Heart left ventricle (tissue), 13 donors: ENCODE measurements at regions not wholly inside any gene's neighbourhood (a gene's known extent, or its start where the extent isn't known, plus 50 kb on each side); places are given as distances from the start of the nearest gene placed in this dataset.

Experiments used
- CTCF ChIP-seq, 12 donors: fragments of 200-600 bp; sonication (generic) in 4 of 12; IDR thresholded peaks; one replicate each; pipeline versions ENCODE4 v1.5.0 to v1.8.0; 2018 to 2022; ENCODE audit warnings: antibody characterized with exemption in 12 of 12, mild to moderate bottlenecking in 5 of 12
- POLR2A ChIP-seq, 2 donors: fragments of 450-650 bp; IDR thresholded peaks; one replicate each; pipeline ENCODE4 v1.6.1; 2017; ENCODE audit warnings: antibody characterized with exemption in 2 of 2, mild to moderate bottlenecking in 2 of 2, moderate library complexity in 2 of 2
- donor health status: ischemic (EF 13 %, LVEDD 7.1; RV severe dilation, severe dysfunction).
- donor health status: DM: no; HTN: yes; CAD: no.
- donor health status: DM: no; HTN: no; CAD: no.
- donor health status: ischemic (EF 25% LVEDD 6.9; RV normal size, moderate dysfunction).
- donor health status: ischemic (EF 25% LVEDD 5.7; RV mildly dilated, moderate dysfunction).
- donor health status: ischemic (EF 35%, LVEDD 5.7; RV mildly dilated, moderate dysfunction).
- donor health status: nonischemic (EF 11% LVEDD 7.7; RV severe dilation, severe dysfunction).
- donor health status: DM: yes; HTN: yes; CAD: no.
- donor health status: PGD.
- donor health status: ischemic (EF 29% LVEDD 5.4; RV normal size, mild dysfunction).
- donor health status: nonischemic (EF 23%, LVEDD 6.1; RV moderate dilation, normal function).

- TF ChIP-seq CTCF (IDR thresholded peaks at IDR 0.05) (no peak), POLR2A (IDR thresholded peaks at IDR 0.05) (no peak)
These were observed 94.7 kb downstream of the PLXNA1 start for GRCh38 chr3:127077505-127078064.
